ENCODE measurements at regions not wholly inside any gene's neighbourhood (a gene's known extent, or its start where the extent isn't known, plus 50 kb on each side); places are given as distances from the start of the nearest gene placed in this dataset.
A peak's percentile ranks its signal among the peaks of the same experiment; 100 is the strongest.

GRCh38 chr15:30842798-30843472 is 60.8 kb upstream of the FAN1 start:
- peak in 3 of 4 experiments; percentile 14 to 21 (median 17) for DNase-seq

- DNase-seq: peak in 1 of 4 experiments; percentile 26
Observed at GRCh38 chr15:30845536-30845935, 58.2 kb upstream of the FAN1 start.
